ENCODE measurements at regions not wholly inside any gene's neighbourhood (a gene's known extent, or its start where the extent isn't known, plus 50 kb on each side); places are given as distances from the start of the nearest gene placed in this dataset.
"Not testable (repeated sequence)": the region's sequence is repeated elsewhere in the genome, so short reads cannot be mapped to it uniquely, and the experiment has no call there.

DNA sequence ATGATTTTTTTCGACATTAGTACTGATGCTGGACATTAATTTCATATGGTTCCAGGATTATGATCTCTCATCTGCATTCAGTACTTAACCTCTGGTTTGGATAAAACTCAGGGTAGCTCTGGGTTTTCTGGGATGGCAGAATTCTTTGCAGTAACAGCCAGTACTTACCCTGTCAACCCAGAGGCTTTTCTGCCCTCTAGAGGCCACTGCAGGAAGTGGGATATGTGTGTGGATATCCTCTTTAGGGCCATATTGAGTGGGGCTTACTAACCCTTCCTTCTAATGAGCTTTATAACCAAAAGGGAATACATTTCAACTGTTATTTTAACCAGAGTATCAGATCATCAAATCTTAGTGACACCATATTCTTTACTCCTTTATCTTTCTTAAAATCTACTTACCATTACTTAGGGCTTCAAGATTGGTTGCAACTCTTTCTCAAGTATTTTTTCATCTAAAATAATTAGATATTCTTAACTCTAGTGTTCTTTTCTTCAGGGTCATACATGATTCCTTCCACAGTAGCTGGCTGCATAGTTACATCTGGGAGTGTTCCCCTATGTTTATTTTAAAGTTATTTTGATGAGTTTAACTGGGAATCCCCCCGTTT is 488.0 kb upstream of the STXBP6 start:
- DNase-seq = peak; percentile 18

DNA sequence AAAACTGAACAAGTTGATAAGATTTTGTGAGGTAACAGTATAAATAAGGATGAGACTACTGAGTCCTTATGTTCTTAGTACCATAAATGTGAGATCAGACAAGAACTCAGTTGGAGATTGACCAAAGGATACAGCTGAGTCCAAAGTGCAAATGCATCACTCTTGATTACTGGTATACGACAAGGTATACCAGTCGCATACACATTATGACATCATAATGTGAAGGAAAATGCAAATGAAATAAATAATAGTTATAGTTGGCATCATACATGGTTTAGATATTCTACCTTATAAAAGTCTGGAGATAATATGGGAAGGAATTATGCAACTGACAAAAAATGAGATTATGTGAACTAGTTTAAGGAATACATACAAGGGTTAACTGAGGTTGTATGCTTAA is 476.3 kb upstream of the STXBP6 start:
- DNase-seq = no peak

DNA sequence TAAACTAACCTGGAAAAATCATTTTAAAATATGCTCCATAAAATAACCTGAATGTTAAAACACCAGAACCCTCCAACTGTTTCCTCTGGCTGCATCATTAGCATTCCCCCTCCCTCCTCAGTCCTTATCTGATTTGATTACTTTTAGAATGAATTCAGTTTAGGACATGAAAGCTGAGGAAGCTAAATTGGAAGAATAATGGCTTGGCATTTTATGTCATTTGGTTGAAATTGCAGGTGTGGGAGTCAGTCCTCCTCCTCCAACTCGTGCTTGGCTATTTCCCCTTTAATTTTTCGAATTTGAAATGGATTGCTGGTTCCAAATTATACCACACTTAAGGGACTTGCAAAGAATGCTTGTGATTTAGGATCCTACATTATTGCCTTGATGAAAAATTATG is 473.0 kb upstream of the STXBP6 start:
- no peak for DNase-seq

DNA sequence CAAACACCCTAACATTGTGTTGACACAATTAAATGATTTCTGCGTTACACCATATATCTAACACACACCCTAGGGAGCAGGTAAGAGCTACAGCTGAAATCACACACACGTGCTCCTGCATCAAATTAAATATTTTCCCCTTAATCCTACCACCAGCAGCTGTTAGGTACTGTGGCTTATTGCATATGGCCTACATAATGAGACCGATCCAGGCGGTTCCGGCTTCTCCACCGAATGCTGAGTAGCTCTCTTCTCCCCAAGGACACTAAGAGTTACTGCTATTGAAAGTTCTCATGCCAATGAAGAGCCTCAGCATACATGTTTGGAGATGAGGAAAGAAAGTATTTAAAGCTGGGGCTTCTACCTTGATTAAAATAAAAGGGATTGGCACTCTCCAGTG is 472.2 kb upstream of the STXBP6 start:
- DNase-seq = no peak

DNA sequence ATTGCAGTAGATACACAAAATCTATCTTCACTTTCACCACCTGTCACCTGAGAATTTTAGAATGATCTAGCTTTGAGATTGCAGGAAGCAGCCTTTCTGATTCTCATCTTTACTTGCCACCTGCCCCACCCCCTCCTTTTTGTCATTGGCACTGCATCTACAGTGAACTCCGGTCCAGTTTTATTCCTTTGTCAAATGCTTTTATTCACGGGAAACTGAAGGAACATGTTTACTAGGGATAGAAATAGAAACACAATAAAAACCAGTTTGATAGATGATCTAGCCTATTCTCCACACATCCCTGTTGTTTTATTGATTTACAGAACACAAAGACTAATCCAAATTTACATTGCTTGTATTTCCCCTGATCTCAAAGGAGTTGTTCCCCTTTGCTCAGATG is 471.7 kb upstream of the STXBP6 start:
- no peak for DNase-seq

DNA sequence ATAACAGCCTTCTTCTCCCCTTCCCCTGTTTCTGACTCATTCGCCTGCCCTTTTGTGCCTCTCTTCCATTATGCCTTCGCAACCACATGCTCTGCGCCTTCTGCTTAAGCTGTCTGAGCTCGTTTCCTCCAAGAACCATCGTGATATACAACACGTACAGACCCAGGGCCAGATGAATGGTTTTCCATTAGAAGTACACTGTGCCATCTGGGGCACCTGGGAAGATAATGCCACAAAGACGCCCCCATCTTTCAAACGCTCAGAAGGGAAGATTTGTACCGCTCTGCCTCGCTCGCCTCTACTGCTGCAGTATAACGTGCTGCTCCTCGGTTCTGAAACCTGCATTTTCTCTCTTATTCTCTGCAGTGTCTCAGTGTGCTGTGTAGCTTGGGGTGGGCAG is 470.9 kb upstream of the STXBP6 start:
- no peak for DNase-seq

DNA sequence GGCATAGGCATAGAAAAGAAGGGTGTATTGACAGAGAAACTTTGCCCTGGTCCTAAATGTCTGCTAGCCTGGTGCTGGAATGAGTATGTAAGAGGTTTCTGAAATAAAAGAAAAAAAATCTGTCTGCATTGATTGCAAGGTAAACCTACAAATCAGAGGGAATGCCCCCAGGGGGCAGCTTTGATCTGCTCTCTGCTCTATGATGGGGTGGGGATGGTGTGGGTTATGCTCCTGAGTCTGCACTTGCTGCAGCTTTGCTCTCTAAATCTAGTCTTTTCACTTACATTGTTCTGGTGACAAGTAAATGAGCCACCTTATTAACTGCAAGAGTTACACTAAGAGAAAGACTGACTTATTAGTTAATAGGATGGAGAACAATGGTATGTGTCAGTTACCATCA is 468.4 kb upstream of the STXBP6 start:
- no peak for DNase-seq

DNA sequence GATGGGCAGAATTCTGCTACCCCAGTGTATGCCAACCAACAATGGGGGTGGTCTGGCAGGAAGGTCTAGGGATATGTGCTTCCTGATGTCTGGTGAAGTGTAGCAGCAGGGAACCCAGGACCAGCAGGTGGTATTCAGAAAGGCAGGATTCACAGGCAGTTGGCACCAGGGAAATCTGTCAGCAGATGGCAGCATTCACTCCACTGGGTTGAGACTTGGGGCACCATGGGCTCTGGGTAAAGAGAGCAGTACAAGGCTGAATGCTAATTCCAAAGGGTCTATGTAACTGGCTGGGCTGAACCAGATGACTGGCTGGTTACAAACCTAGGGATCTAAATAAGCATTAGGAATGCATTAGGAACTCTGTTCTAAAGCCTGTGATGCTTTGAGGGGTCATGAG is 466.9 kb upstream of the STXBP6 start:
- no peak for DNase-seq

DNA sequence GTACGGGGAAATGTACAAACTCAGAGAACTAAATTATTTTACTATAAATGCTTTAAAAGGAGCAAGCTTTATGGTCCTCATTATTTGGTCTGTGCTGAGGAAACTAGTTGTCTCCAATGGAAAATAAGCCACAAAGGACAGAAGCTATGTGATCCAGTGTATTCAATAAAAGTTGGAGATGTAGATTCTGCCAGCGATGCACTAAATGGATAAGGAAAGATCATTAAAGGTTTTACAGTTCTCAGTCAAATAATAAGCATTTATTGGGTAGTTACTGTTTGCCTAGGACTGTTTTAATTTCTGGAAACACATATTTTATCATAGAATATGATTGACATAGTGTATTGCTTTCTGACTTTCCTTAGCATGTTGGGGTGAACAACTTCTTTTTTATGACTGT is 458.9 kb upstream of the STXBP6 start:
- no peak for DNase-seq

DNA sequence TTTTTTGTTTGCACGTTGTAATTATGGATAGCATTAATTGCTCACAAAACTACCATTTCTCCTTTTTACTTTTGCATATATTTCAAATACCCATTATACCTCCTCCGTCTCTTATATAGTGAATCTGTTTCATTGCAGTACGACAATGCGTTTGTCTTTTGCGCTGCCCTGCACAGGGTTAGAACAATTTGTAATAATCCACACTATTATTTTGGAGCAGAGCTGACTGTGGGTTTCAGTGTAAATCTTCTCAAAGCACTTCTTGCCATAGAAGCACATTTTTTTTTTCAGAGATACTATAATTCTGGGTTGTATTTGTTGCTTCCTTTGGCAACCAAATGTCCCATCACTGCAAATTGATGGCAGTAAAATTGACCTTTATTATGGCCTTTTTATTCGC is 451.8 kb upstream of the STXBP6 start:
- no peak for DNase-seq

DNA sequence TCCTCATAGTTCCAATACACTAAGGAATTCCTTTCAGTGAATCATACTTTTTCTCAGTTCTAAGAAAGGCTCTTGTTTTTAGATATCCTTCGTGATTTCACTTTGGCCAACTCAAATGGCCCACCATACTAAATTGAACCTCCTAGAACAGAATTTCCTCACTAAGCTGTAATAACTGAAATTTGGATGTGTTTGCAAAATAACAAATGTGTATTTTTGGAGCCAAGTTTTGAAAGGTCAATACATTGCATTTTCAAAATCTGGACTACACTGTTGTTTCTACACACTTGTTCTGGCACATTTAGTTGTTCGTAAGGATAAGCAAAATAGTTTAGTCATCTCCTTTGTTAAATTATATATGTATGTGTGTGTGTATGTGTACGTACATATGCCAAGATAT is 439.0 kb upstream of the STXBP6 start:
- no peak for DNase-seq

DNA sequence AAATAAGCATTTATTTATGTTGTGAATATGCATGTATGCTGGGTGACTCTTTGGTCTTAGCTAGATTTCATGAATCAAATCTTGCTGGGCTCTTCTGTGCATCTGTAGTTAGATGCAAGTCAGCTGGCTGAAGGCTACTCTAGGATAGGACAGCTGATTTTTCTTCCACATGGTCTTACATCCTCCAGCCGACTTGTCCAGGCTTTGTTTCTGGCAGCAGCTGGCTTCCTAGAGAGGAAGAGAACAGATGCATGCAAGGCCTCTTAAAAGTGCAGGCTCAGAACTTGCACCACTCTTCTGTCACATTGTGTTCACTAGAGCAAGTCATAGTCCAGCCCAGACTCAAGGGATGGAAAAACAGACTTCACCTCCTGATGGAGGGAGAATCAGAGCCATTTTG is 435.4 kb upstream of the STXBP6 start:
- no peak for DNase-seq

DNA sequence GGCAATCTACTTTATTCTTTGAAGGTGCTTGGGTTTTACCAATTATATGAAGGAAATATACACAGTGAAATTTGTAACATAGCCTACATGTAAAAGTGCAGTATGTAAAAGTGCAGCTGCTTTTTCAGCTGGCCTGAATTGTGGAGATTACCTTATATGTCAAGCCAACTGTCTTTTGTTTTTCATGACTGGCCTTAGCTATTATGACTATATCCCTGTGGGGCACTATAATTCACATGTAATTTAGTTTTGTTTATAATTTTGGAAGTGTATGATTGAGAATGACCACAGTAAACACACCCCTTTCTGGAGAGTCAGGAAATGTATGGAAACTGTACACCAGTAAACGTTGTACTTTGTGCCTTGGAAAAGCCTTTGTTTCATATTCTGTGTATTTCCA is 435.0 kb upstream of the STXBP6 start:
- no peak for DNase-seq

DNA sequence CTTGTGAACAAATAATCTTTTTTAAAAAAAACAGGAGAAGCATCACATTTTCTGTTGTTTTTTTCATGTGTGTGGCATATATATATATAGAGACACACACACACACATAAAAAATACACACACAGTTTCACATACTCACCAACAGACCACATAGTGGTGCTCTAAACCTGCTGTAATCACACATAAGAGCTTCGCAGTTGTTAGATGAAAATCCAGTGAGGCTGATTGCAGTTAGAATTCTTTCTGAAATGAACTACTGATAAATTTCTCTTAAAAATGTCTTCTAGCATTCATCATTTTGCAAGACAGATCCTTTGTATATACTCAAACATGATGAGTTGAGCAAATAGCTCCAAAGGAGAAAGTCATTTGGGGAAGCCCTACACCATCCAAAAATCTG is 434.3 kb upstream of the STXBP6 start:
- no peak for DNase-seq

DNA sequence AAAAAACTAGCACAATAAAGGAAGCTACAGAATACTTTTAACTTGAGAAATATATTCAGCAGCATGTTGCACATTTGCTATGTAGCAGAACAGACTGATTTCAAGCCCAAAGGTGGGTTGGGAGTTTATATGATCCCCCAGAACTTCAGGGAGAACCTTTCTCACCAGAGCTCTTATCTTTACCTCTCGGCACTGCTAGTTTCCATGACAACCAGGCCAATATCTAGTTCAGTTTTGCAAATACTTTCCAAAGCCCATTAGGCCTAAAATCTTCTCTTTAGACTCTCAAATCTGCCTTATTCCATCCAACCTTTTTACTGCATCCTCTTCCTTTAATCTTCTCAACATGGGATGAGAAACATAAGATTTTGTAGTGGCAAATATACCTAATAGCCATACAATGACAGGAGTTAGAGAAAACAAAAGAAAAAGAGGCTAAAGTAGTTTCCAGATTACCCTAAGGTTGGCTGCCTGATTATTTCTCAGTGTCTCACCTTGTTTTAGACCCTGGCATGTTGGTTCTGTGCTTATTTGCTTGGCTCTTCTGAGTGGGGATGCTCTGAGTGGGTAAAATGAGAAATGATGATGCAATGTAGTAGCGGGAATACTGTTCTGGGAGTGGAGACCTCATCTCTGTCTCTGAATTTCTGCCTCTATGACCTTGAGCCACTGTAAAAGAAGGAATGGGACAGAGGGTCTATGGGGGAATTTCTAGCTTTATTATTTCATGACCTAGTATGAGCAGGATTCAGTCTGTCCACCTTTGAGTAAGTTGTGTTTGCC is 427.6 kb upstream of the STXBP6 start:
- DNase-seq = no peak

DNA sequence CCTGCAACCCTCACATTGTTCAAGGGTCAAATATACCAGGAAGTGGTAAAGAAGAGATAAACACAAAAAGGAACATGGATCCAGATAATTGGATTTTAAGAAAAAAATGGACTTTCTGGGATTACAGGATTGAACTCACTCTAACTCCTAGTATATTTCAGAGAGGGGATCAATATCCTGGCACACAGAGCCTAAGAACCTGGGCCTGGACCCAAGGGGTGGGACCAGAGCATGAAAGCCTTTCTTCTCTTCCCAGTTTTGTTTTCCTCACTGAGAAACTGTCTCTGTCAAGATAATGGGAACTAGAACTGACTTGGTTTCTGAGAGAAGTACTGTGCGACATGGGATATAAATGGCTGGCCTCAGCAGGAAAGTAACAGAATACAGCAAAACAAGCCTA is 422.8 kb upstream of the STXBP6 start:
- no peak for DNase-seq

DNA sequence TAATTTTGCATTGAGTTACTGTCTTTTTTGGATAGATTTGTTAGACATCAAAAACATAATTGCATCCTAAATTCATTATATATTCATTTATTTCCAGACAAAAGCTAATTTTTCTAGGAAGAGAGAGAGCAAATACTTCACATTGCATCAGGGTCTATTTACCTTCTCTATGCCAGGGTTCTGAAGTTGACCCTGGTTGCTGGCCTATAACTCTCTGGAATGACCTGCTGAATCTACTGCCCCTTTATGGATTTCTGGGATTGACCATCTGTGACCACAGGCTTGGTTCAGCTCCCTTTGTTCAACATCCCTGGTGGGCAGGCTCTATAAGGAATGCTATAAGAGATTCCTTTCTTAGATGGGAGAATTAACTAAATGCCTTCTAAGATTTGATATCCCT is 414.8 kb upstream of the STXBP6 start:
- no peak for DNase-seq

DNA sequence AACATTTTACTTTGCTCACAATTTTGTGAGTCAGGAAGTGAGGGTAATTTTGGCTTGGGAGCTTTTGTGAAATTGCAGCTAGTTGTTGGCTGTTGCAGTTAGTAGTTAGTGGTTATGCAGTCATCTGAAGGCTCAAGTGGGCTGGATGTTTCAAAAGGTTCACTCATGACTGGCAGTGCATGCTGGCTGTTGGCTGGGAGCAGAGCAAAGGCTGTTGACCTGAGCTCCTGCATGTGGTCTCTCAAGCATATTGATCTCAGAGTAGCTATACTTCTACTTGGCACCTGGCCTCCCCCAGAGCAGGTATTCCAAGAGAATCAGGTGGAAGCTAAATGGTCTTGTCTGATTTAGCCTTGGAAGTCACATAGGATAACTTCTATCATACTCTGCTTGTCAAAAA is 414.1 kb upstream of the STXBP6 start:
- no peak for DNase-seq

DNA sequence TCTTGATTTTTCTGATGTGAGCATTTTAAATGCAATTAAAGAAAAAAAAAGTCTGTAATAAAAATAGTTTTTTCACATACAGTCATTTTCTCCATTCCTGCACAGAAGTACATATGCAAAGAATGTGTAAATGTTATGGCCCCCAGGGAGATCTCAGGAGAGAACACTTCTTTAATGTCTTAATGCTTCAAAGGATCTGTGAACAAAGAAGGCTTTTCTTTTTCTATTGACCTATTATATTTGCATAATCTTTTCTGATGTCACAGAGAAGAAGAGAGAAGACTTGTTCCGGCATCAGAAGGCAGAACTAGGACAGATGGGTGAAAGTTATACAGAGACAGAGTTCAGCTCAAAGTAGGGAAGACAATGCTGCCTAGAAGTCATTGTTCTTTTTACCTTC is 413.5 kb upstream of the STXBP6 start:
- no peak for DNase-seq

DNA sequence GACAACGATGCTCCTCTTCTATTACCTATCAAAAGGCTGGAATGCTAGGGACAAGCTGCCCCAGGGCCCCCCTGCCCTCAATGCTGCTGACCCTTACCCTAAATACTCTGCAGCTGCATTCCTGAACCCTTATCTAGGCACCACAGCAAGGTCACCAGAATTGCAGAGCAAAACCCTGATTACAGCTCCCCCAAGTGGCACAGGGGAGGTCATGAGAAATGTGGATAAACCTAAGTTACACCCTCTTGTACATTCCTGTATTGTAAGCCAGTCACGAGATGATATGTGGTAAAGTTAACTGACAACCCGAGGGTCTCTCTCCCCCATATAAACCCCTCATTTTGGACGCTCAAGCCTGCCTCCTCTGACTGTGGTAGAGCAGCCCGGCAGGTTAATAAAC is 411.8 kb upstream of the STXBP6 start:
- DNase-seq = no peak

DNA sequence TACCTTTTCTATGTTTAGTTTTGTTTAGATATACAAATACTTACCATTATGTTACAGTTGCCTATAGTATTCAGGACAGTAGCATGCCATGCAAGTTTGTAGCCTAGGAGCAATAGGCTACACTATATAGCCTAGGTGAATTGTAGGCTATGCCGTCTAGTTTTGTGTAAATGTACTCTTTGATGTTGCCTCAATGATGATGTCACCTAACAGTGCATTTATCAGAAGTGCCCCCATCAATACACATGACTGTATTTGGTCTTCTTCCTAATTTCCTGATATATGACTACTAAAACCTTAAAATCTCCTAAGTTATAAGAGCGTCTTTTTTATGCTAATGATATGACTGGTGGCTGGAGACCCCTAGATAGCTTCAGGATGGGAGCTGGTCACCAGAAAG is 394.4 kb upstream of the STXBP6 start:
- no peak for DNase-seq

DNA sequence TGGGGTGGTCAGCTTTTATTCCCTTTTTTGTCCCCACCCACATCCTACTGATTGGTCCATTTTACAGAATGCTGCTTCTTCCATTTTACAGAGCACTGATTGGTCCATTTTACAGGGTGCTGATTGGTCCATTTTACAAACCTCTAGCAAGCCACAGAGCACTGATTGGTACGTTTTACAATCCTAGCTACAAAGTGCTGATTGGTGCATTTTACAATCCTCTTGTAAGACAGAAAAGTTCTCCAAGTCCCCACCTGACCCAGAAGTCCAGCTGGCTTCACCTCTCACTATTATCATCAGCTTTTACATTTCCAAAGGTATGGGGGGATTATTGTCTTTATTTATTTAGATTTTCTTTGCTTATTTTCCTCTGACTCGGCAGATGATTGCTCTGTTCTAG is 390.4 kb upstream of the STXBP6 start:
- DNase-seq = not testable (repeated sequence)

DNA sequence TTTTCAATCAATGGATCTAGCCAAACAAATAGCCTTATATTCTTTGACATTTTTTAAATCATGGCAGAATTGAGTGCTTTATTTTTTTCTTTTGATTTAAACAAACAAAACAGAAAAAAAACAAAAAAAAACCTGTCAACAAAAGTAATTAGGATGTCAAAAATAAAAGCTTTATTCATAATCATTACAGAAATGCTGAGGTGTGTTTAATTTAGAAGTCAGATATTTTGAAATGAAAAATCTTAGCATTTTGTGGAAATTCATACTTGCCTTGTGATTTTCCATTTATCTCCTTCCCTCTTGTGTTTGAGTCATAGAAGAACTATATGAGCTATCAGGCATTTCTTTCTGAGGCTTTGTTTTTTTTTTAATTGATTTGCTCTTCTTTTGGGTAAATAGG is 387.0 kb upstream of the STXBP6 start:
- no peak for DNase-seq

DNA sequence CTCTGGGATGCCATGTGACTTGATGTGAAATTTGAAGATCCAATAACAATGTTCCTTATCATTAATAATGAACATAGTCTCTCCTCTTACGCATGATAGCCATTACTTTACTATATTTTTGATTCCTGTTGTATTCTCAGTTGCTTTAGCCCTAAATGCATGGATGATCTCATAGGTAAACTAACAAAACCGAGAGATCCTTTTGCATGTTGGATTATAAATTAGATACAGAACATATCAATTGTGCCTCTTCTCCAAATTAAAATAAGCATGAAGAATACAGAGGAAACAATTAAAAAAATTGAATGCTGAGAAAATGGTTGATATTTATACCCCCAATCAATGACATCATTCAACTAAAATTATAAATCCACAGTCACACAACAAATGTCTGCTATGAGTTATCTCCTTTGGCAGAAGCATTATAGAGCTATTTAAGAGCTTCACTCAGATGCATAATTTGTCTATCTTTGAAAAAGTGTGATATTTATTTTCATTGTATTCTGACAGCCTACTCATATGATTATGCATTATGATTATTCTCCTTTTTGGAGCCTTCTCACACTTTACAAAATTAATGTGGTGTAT is 386.4 kb upstream of the STXBP6 start:
- DNase-seq = no peak

Data from MV-4-11 (cell line).